ENCODE measurements at regions not wholly inside any gene's neighbourhood (a gene's known extent, or its start where the extent isn't known, plus 50 kb on each side); places are given as distances from the start of the nearest gene placed in this dataset.

DNA sequence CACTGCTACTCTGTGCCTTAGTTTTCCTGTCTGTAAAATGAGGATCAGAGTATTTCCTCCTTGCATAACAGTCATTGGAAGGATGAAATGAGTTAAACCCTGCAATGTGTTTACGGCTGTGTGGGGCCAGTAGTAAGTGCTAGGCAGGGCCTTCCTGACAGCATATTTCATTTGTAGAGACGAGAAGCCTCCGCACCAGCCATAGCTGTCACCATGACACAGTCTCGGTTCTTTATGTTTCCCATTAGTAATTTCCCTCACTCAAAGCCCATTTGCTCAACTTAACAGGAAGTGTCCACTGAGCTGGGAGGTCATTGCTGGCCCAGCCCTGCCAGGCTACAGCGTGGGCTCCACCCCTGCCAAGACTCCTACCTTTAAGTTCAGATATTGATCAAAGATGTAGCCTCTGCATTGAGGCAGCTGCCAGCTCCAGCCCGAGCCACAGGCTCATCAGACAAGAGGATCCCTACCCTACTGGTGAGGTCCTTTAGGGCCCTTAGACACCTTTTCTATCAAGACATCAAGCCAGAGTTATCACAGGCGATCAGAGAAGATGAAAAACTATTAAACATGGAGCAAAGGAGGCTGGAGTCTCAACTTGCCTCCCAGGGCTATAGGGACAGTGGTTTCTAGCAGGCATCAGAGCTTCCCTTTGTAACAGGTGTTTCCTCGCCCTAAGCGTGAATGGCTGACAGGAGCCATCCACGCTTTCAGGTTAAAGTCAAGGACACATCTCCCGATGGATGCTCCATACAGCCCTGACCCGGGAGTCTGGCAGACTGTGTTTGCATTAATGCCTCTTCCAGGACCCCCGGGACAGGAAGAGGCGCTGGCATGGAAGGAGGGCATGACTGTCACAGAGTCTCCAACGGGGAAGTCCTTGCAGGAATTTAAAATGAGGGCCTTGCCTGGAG is 251.7 kb downstream of the NDUFA10 start (continued):
- TF ChIP-seq, protein P1, sequence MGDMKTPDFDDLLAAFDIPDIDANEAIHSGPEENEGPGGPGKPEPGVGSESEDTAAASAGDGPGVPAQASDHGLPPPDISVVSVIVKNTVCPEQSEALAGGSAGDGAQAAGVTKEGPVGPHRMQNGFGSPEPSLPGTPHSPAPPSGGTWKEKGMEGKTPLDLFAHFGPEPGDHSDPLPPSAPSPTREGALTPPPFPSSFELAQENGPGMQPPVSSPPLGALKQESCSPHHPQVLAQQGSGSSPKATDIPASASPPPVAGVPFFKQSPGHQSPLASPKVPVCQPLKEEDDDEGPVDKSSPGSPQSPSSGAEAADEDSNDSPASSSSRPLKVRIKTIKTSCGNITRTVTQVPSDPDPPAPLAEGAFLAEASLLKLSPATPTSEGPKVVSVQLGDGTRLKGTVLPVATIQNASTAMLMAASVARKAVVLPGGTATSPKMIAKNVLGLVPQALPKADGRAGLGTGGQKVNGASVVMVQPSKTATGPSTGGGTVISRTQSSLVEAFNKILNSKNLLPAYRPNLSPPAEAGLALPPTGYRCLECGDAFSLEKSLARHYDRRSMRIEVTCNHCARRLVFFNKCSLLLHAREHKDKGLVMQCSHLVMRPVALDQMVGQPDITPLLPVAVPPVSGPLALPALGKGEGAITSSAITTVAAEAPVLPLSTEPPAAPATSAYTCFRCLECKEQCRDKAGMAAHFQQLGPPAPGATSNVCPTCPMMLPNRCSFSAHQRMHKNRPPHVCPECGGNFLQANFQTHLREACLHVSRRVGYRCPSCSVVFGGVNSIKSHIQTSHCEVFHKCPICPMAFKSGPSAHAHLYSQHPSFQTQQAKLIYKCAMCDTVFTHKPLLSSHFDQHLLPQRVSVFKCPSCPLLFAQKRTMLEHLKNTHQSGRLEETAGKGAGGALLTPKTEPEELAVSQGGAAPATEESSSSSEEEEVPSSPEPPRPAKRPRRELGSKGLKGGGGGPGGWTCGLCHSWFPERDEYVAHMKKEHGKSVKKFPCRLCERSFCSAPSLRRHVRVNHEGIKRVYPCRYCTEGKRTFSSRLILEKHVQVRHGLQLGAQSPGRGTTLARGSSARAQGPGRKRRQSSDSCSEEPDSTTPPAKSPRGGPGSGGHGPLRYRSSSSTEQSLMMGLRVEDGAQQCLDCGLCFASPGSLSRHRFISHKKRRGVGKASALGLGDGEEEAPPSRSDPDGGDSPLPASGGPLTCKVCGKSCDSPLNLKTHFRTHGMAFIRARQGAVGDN (IDR thresholded peaks at IDR 0.05): no peak
- TF ChIP-seq TCF12 (IDR thresholded peaks at IDR 0.05; ENCODE audit: low read depth, low read length) (no peak), EGR1 (IDR thresholded peaks at IDR 0.05; ENCODE audit: borderline replicate concordance in 1 of 2, low read depth in 2 of 2, low read length in 2 of 2) (no peak), BCL3 (IDR thresholded peaks at IDR 0.05; ENCODE audit: borderline replicate concordance, insufficient read depth, low read depth, low read length, poor library complexity, severe bottlenecking) (no peak), ZNF592 (IDR thresholded peaks at IDR 0.05) (no peak), FOXK2 (IDR thresholded peaks at IDR 0.05) (no peak)
- TF ChIP-seq, protein P2, sequence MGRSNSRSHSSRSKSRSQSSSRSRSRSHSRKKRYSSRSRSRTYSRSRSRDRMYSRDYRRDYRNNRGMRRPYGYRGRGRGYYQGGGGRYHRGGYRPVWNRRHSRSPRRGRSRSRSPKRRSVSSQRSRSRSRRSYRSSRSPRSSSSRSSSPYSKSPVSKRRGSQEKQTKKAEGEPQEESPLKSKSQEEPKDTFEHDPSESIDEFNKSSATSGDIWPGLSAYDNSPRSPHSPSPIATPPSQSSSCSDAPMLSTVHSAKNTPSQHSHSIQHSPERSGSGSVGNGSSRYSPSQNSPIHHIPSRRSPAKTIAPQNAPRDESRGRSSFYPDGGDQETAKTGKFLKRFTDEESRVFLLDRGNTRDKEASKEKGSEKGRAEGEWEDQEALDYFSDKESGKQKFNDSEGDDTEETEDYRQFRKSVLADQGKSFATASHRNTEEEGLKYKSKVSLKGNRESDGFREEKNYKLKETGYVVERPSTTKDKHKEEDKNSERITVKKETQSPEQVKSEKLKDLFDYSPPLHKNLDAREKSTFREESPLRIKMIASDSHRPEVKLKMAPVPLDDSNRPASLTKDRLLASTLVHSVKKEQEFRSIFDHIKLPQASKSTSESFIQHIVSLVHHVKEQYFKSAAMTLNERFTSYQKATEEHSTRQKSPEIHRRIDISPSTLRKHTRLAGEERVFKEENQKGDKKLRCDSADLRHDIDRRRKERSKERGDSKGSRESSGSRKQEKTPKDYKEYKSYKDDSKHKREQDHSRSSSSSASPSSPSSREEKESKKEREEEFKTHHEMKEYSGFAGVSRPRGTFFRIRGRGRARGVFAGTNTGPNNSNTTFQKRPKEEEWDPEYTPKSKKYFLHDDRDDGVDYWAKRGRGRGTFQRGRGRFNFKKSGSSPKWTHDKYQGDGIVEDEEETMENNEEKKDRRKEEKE (IDR thresholded peaks at IDR 0.05): no peak

Measured in GM12878 (cell line).